GM19099 (cell line): ENCODE measurements at regions not wholly inside any gene's neighbourhood (a gene's known extent, or its start where the extent isn't known, plus 50 kb on each side); places are given as distances from the start of the nearest gene placed in this dataset.

Experiments
- POLR2A ChIP-seq: IDR thresholded peaks from 3 replicates; pipeline ENCODE4 v1.6.1; 2011; ENCODE audit warnings: low read depth; ENCODE audit not compliant: insufficient read length; ENCODE audit errors: extremely low read depth

DNA sequence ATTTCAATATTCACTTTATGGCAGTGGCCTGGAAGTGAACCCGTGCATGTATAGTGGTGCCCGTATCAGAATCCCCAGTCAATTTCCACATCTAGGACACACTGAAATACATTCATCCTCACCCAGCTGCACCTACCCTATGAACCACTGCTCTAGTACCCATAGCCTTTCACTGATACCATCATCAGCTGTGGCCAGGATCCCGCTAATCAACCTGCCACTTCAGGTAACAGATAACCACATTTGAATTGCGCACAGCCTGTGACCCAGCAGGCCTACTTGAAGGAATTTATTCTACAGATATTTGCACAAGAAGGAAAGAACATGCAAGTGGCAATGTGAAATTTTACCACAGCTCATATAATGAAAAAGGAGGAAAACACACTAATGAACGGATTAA is 161.0 kb upstream of the CCDC54 start:
- no peak for TF ChIP-seq POLR2A

DNA sequence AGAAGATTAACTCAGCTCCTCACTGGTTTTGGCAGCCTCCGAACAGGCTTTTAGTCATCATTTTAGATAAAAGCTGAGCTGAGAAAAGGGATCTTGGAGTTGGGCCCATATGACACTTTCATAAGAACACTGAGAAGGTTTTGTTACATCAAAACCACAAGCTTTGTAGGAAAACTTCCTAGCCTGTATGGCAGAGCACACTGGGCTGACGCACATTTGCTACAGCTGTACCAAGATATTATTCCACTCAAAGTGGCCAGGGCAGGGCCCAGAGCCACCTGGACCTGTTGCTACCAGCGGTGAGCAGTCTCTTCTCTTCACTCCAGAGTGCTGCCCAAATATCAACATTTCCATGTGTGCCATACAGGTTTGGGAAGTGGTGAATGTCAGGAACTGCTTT is 160.5 kb upstream of the CCDC54 start:
- TF ChIP-seq POLR2A = no peak

DNA sequence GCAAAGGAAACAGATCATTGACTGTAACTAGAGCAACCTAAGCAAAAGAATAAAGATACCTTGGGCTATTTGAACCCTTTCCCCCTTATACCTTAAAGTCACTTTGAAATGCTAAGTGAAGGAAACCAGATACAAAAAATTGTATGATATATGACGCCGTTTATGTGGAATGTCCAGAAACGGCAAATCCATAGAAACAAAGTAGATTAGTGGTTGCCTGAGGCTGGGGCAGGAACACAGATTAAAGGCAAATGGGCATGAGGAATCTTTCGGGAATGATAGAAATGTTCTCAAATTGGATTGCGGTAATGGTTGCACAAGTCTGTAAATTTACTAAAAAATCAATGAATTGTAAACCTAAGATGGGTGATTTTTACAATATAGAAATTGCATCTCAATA is 160.1 kb upstream of the CCDC54 start:
- no peak for TF ChIP-seq POLR2A

DNA sequence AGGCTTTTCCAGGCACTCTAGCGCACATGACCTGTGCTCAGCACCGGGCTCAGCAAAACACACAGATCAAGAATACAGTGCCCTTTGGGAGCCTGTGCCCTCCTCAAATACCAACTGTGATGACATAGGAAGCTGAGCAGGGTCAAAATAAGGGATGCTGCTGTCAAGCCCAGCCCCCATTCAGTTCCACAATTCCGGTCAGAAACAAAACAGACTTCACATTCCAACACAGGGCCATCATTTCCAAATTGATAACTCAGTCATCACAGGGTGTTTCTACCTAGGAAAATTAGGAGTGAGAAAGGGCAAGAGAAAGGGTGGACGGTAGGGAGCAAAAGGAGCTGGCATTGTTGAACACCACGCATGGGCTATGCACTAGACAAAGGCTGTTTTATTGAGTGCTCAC is 158.4 kb upstream of the CCDC54 start:
- no peak for TF ChIP-seq POLR2A

DNA sequence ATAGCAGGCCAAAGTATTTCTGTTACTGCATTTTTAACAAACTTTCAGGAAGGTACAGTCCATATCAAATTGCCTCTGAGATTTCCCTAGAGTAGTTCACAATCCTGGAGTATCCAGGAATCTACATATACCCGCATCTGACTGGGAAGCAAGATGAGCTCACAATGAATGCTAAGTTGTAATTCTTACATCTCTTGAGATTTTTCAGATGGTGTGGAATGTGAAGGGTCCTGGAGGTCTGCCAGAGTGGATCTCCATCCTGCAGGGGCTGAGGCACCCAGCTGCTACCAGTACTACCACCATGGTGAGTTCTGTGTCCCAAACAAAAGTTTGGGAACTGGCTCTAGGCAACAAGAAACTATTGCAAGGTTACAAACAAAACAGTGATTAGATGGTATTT is 156.7 kb upstream of the CCDC54 start:
- TF ChIP-seq POLR2A = no peak

DNA sequence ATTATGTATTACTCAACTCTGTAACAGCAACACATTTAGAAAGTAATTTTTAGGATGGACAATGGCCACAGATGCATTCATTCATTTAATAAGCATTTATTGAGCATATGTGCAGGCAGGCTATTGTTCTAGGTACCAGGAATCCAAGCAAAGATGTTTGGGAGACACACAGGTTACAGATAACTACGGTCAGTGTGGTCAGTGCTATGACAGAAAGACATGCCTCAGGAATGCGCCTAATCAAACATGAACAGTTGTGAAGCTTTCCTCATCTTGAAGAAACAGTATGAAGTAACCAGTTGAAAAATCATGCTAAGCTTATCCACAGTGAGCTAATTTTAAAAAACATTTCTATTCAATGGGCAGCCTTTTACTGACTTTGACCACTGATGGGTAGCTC is 155.4 kb upstream of the CCDC54 start:
- no peak for TF ChIP-seq POLR2A

DNA sequence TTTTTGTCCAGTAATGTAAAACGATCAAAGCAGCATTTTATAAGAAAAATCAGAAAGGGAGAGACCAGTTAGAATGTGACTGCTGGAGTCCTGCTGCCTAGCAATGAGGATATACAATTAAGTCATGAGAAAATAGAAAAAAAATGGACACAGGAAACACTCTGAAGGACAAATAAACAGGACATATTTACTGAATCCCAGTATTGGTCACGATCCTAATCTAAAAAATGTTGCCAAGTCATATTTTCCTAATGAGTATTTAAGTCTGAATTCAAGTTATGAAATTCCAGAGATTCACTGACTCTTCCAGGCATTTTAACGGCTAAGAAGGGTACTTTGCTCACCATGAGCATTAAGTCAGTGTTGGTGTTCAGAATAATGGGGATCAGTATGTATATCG is 154.3 kb upstream of the CCDC54 start:
- no peak for TF ChIP-seq POLR2A

DNA sequence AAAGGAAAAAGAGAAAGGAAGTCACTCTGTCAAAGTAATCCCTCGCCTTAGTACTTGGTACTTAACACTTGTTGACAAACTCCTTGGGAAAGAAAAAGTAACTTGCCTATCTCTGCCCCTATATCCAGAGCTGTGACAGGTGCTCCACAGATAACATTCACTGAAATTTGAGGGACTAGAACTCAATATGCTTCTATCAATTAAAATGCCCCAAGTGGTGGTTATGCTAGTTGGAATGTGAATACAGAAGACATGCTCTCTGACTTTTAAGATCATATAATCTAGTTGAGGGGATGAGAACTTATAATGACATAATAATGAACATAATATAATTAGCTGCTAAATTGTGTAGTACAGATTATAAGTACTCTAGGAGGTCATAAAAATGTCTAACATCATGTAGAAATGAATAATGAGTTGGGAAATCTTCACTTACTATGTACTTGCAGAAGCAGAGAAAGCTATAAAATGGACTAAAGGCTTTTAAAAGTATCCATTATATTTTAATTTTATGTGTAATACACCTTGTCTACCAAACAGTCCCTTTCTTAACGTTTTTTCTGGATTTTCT is 153.1 kb upstream of the CCDC54 start:
- TF ChIP-seq POLR2A = no peak

DNA sequence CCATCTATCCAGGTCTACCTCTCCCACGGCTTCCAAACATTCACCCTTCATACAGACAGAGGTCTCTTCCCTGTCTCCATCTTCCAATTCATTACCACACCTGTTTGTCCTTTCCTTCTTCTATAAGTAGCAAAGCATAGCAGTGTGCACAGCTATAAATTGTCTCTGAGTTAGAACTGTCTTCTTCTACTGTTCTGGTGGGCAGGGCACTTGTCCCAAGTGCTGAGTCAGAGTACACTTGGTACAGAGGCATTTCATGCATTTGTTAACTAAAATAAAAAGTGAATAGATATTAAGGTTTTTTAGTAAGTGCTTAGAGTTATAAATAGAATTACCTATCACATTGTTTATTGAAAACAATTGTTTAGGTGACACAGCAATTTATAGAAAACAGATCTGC is 150.1 kb upstream of the CCDC54 start:
- TF ChIP-seq POLR2A = no peak

DNA sequence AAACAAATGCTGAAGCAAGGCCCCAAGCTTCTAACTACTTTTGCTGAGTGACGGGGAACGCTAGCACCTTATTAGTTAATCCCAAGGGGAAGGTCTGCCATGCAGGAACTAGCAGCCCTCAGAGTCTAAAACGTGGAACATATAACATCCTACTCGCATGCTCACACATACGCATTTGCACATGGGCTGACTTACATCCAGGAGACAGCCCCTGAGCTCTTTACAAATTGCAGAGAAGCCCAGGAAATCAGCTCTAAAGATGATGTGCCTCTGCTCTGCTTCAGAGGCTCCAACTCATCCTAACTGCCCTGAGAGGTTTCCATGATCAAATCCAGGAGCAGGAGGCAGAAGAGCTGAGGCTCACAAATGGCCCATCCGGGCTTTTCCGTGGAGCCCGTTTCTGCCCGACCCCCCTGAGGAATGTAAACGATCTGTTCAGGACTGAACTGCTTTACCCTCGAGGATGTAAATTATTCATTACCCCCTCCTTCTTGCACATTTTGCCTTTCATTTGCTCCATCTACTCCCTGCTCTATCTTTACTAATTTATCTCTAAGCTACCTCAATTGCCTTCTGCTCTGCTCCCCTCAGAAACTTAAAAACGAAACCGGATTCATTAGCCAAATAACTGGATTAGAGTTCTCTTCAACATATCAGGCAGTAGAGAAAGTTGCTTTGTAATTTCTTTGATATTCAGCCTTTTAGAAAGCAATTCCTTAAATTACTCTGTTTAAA is 141.9 kb upstream of the CCDC54 start:
- TF ChIP-seq POLR2A = no peak

DNA sequence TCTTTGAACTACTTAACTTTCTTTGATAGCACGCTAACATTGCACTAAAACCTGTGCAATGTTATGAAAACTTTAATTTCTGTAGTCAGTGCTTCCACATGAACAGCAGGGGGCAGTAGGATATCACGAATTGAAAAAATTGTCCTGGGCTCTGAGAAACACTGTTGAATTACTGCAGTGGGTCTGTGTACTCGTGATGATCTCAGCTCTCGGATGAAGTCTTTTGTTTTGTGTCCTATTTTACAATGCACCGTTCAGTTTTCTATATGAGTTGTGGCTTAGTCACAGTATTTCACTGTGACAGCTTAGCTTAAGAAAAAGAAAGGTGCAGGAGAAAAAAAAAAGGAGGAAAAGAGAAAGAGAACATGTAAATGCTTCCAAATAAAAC is 141.3 kb upstream of the CCDC54 start:
- TF ChIP-seq POLR2A = no peak

DNA sequence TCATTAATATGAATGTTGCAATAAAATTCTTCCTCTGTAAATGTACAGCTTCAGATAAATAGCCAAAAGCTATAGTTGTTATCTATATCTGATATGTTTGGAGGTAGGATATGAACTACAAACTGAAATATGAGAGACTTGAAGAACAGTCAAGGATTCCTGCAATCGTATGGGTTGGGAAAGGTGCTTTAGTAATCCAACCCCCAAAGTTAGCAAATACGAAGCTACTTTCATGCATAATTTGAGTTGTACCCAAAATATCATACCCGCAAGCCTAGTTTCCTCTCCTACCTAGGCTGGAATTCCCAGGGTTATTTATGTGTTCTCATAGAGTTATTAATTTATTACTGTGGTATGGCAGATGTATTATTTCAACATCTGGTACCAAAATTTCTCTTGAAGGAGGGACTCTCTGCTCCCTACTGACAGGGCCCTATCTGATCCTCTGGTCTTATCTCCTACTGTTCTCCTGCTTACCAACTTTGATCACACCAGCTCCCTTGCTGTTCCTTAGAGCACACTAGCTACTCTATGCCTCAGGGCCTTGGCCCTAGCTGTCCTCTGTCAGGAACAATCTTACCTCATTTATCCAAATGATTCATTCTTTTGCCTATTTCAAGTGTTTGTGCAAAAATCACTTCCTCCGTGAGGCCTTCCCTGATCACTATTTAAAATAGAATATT is 140.4 kb upstream of the CCDC54 start:
- no peak for TF ChIP-seq POLR2A

DNA sequence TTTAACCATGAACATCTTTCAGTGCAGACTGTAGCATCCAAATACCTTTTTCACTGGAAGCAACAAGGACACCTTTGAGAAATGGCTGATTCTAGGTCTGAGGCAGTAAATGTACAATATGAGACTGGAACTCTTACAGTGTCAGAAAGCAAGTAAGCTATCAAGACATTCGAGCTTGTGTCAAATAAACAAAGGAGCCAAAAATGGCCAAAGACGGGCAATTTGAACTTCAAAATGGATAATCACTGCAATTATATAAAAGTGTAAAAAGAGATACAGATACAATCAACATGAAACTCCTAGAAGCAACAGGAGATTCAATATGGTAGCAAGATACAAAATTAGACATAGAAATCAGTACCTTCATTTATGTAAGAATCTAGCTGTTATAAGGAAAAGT is 138.5 kb upstream of the CCDC54 start:
- no peak for TF ChIP-seq POLR2A

DNA sequence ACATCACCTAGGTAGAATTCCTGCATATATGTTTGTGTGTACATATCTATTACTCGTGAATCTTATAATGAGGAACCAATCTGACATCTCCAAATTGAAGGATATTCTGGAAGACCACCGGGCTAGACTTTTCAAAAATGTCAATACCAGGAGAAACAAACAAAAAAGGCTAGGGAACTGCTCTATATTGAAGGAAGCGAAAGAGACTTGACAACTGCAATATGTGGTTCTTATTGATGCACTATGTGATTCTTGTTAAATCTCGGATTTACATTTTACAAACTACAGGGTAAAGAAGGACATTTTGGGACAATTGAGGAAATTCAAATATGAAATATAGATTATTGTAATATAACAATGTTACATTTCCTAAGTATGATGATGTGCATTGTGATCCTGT is 137.5 kb upstream of the CCDC54 start:
- TF ChIP-seq POLR2A = no peak

DNA sequence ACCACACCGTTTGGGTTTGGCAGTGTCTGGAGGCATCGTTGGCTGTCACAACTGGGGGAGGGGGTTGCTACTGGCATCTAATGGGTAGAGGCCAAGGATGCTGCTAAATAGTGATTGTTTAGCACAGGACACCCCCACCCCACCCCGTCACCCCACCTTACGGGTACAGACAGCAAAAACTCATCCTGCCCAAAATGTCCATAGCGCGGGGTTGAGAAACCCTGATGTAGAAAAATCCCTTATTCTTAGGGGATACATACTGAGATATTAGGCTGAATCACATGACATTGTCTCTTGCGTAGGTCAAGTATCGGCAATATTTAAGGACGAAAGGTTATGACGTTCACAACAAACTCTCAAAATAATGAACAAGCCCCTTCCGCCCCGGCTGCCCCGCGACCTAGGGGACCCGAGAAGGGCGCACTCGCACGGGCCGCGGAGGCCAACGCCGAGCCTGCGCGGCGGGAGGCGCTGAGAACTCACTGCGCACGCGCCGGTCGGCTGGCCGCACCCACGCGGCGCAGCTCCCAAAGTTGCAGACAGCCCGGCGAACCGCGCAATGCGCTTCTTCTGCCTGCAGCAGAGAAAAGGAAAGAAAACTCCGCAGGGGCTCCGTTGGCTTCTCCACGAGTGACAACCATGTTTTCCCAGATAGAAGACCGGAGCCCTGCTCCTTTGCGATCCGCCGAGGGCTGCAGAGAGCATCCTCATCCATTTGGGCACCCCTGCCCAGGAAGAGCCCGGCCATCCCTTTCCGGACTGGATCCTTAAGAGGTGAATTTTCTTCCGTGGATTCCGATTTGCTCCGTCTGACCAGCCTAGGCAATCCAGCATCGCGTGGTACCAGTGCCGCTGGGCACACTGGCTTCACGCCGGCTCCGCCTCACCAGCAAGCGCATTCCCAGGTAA is 136.8 kb upstream of the CCDC54 start:
- TF ChIP-seq POLR2A = no peak
